B cell (primary cell): ENCODE measurements at regions not wholly inside any gene's neighbourhood (a gene's known extent, or its start where the extent isn't known, plus 50 kb on each side); places are given as distances from the start of the nearest gene placed in this dataset.

Experiments
- ATAC-seq: fragments of 200-7000 bp; cut with Tn5 transposase; one replicate; pipeline ENCODE4 v1.10.0; 2021; ENCODE audit warnings: low read depth, mild to moderate bottlenecking, moderate number of reproducible peaks, moderate library complexity
- CTCF ChIA-PET: fragments of 350-600 bp; sonication (Branson Sonifier 250); formaldehyde crosslinking; loops from one replicate; lab custom pipeline; 2021; ENCODE audit warnings: antibody characterized with exemption, inconsistent platforms; lab: Charles Lee
- POLR2A ChIA-PET: fragments of 350-600 bp; sonication (Branson Sonifier 250); formaldehyde crosslinking; loops from one replicate; lab custom pipeline; 2021; ENCODE audit warnings: antibody characterized with exemption; lab: Charles Lee
- DNase-seq: peaks from one replicate; pipeline ENCODE4 v3.0.0; 2013
- H2AFZ ChIP-seq: 2 replicates; pipeline ENCODE4 v1.6.1; 2012; ENCODE audit warnings: mild to moderate bottlenecking, low read depth, low read length; ENCODE audit not compliant: insufficient read depth, poor library complexity, severe bottlenecking
- H3K27ac ChIP-seq, 2 donors: 1 replicate in 1 of 2; 2 replicates in 1 of 2; pipeline ENCODE4 v1.5.1; 2012 to 2013; ENCODE audit warnings: low read length in 2 of 2, mild to moderate bottlenecking in 2 of 2, moderate library complexity in 1 of 2
- H3K27me3 ChIP-seq, 4 experiments: fragments of 200-600 bp in 1 of 4; sonication (generic) in 1 of 4; replicated peaks in 1 of 4; 1 replicate in 2 of 4; 2 replicates in 2 of 4; pipeline versions ENCODE4 v1.6.1 to v1.7.0; 2013 to 2016; ENCODE audit warnings: low read length in 3 of 4, mild to moderate bottlenecking in 2 of 4, mixed read lengths in 1 of 4, moderate library complexity in 1 of 4; ENCODE audit not compliant: insufficient read depth in 4 of 4, control insufficient read depth in 3 of 4; ENCODE audit errors: control extremely low read depth in 1 of 4
- H3K36me3 ChIP-seq, 2 experiments: replicated peaks in 1 of 2; 1 replicate in 1 of 2; 2 replicates in 1 of 2; pipeline versions ENCODE4 v1.6.1 to v1.7.1; 2013; ENCODE audit warnings: low read length in 1 of 2; ENCODE audit not compliant: insufficient read depth in 2 of 2, control insufficient read depth in 1 of 2; ENCODE audit errors: control extremely low read depth in 1 of 2, extremely low read depth in 1 of 2
- H3K4me1 ChIP-seq, 2 donors: fragments of 200-600 bp in 1 of 2; sonication (generic) in 1 of 2; 1 replicate in 1 of 2; 2 replicates in 1 of 2; pipeline versions ENCODE4 v1.5.1 to v1.6.1; 2013 to 2017; ENCODE audit warnings: low read length in 2 of 2; ENCODE audit not compliant: control insufficient read depth in 2 of 2, insufficient read depth in 2 of 2
- H3K4me2 ChIP-seq: replicated peaks from 2 replicates; pipeline ENCODE3; 2012; ENCODE audit warnings: mild to moderate bottlenecking, low read depth, low read length; ENCODE audit not compliant: poor library complexity, severe bottlenecking
- H3K4me3 ChIP-seq, 5 experiments: fragments of 200-600 bp in 1 of 5; sonication (generic) in 1 of 5; 1 replicate in 3 of 5; 2 replicates in 2 of 5; pipeline versions ENCODE4 v1.5.1 to v1.7.0; 2011 to 2016; ENCODE audit warnings: low read length in 4 of 5, mild to moderate bottlenecking in 4 of 5, low read depth in 2 of 5, control low read depth in 1 of 5, moderate library complexity in 1 of 5; ENCODE audit not compliant: insufficient read depth in 1 of 5; ENCODE audit errors: control extremely low read depth in 1 of 5, extremely low read depth in 1 of 5
- H3K79me2 ChIP-seq: fragments of 200-600 bp; sonication (generic); one replicate; pipeline ENCODE4 v1.6.0; 2016; ENCODE audit warnings: low read length; ENCODE audit not compliant: control insufficient read depth, insufficient read depth
- H3K9ac ChIP-seq: fragments of 200-600 bp; sonication (generic); 2 replicates; pipeline ENCODE4 v1.6.1; 2017; ENCODE audit warnings: mild to moderate bottlenecking, low read length, moderate library complexity
- H3K9me3 ChIP-seq, 3 donors: one replicate each; pipeline versions ENCODE4 v1.6.1 to v1.7.1; 2013; ENCODE audit warnings: low read length in 2 of 3; ENCODE audit not compliant: control insufficient read depth in 2 of 3, insufficient read depth in 1 of 3; ENCODE audit errors: control extremely low read depth in 1 of 3
- H4K20me1 ChIP-seq: 2 replicates; pipeline ENCODE4 v1.6.0; 2012; ENCODE audit warnings: mild to moderate bottlenecking, low read length; ENCODE audit not compliant: insufficient read depth, control insufficient read depth, poor library complexity, severe bottlenecking
- H3K27ac Mint-ChIP-seq: one replicate; pipeline ENCODE4 v1.8.0; 2021; ENCODE audit warnings: mixed read lengths
- H3K27me3 Mint-ChIP-seq: one replicate; pipeline ENCODE4 v1.8.0; 2021; ENCODE audit warnings: mixed read lengths
- H3K4me1 Mint-ChIP-seq: one replicate; pipeline ENCODE4 v1.8.0; 2021; ENCODE audit warnings: mixed read lengths
- H3K4me3 Mint-ChIP-seq: one replicate; pipeline ENCODE4 v1.8.0; 2021; ENCODE audit warnings: mixed read lengths
- H3K9me3 Mint-ChIP-seq: one replicate; pipeline ENCODE4 v1.8.0; 2022; ENCODE audit warnings: mixed read lengths; ENCODE audit not compliant: insufficient read depth
- CTCF ChIP-seq: fragments of 200-600 bp; IDR thresholded peaks from one replicate; pipeline ENCODE4 v1.8.0; 2022; ENCODE audit warnings: antibody characterized with exemption, mild to moderate bottlenecking
- EZH2 ChIP-seq: IDR thresholded peaks from 2 replicates; pipeline ENCODE4 v1.6.1; 2012; ENCODE audit warnings: borderline replicate concordance, low read depth, mild to moderate bottlenecking, moderate library complexity, low read length; ENCODE audit not compliant: insufficient read depth, poor library complexity, severe bottlenecking
- WGBS: methylation state at CpG from one replicate; pipeline ENCODE4 v1.1.5; 2013; ENCODE audit warnings: missing lambda C conversion rate; ENCODE audit not compliant: insufficient coverage; 5-methylcytosine and 5-hydroxymethylcytosine counted together
- intact Hi-C: fragments of 100-400 bp; cut with micrococcal nuclease; formaldehyde crosslinking; loops from one replicate; pipeline ENCODE4 v1.10.0; 2022

GRCh38 chr13:79803989-79804388, 323.0 kb downstream of the NDFIP2 start:
- H3K4me2 ChIP-seq, result peak overlapping the region; percentile 22
- H2AFZ ChIP-seq, result no peak overlapping the region
- intact Hi-C loops, result no loop called here
- H3K27ac ChIP-seq, result no peak overlapping the region
- no peak overlapping the region for H3K9ac ChIP-seq
- H4K20me1 ChIP-seq, result no peaks in the 10 kb centered on the region
- WGBS, result no CpG with 5 or more reads among the region's 4 CpGs
- peaks cover 7 to 14% of the 10 kb centered on the region in 2 donors for H3K4me1 ChIP-seq
- Mint-ChIP-seq H3K4me1 (peaks cover 10% of the 10 kb centered on the region), H3K4me3 (no peak overlapping the region), H3K27me3 (no peaks in the 10 kb centered on the region), H3K27ac (no peak overlapping the region), H3K9me3 (no peaks in the 10 kb centered on the region)
- CTCF ChIA-PET, result no interaction called here
- H3K9me3 ChIP-seq, result peaks cover 0 to 9% (median 0%) of the 10 kb centered on the region in 3 donors
- H3K27me3 ChIP-seq, result no peaks in the 10 kb centered on the region
- POLR2A ChIA-PET, result no interaction called here
- DNase-seq (no peak), ATAC-seq (no peak)
- no peak overlapping the region for H3K4me3 ChIP-seq
- H3K79me2 ChIP-seq, result no peaks in the 10 kb centered on the region
- no peaks in the 10 kb centered on the region for H3K36me3 ChIP-seq
- TF ChIP-seq EZH2 (no peak), CTCF (no peak)

- 20% methylated on average over 1 of the region's 2 CpGs for WGBS
- Mint-ChIP-seq H3K4me1 (peaks cover 10% of the 10 kb centered on the region), H3K4me3 (no peak overlapping the region), H3K9me3 (no peaks in the 10 kb centered on the region), H3K27ac (no peak overlapping the region), H3K27me3 (no peaks in the 10 kb centered on the region)
- H2AFZ ChIP-seq, result no peak overlapping the region
- H3K4me1 ChIP-seq, result peaks cover 7 to 14% of the 10 kb centered on the region in 2 donors
- no peak for DNase-seq
- no peak overlapping the region for H3K9ac ChIP-seq
- ATAC-seq, result no peak
- peak overlapping the region; percentile 8 for H3K4me2 ChIP-seq
- H3K27ac ChIP-seq, result no peak overlapping the region
- intact Hi-C loops, result no loop called here
- no peaks in the 10 kb centered on the region for H3K79me2 ChIP-seq
- H3K27me3 ChIP-seq, result no peaks in the 10 kb centered on the region
- ChIA-PET POLR2A (no interaction called here), CTCF (no interaction called here)
- no peaks in the 10 kb centered on the region for H4K20me1 ChIP-seq
- H3K36me3 ChIP-seq, result no peaks in the 10 kb centered on the region
- TF ChIP-seq CTCF (no peak), EZH2 (no peak)
- H3K4me3 ChIP-seq, result no peak overlapping the region
- peaks cover 0 to 9% (median 0%) of the 10 kb centered on the region in 3 donors for H3K9me3 ChIP-seq
Measured at GRCh38 chr13:79803296-79803695, 322.3 kb downstream of the NDFIP2 start.
